ENCODE measurements at regions not wholly inside any gene's neighbourhood (a gene's known extent, or its start where the extent isn't known, plus 50 kb on each side); places are given as distances from the start of the nearest gene placed in this dataset.
"Not testable (repeated sequence)": the region's sequence is repeated elsewhere in the genome, so short reads cannot be mapped to it uniquely, and the experiment has no call there.

- not testable (repeated sequence) for H3K14ac ChIP-seq (ENCODE audit: low read length); H2BK120ac ChIP-seq (ENCODE audit: low read depth, low read length); H3K4me1 ChIP-seq (ENCODE audit: control insufficient read depth in 2 of 2, insufficient read depth in 1 of 2, low read depth in 1 of 2, low read length in 2 of 2); H3K9ac ChIP-seq (ENCODE audit: low read depth, low read length, poor library complexity); H3K9me3 ChIP-seq (replicated peaks in 1 of 2; ENCODE audit: control insufficient read depth in 2 of 2, insufficient read depth in 1 of 2, low read depth in 1 of 2, low read length in 2 of 2); H2BK12ac ChIP-seq (ENCODE audit: low read length); H2BK5ac ChIP-seq (ENCODE audit: low read length); H2AK5ac ChIP-seq (ENCODE audit: low read depth, low read length); H3K23ac ChIP-seq (ENCODE audit: low read depth, low read length, poor library complexity); H2BK15ac ChIP-seq (ENCODE audit: low read length); H2AFZ ChIP-seq (ENCODE audit: low read length); H3K4me2 ChIP-seq (ENCODE audit: insufficient read depth, low read length, poor library complexity, severe bottlenecking); DNase-seq (ENCODE audit: low spot score); H3K18ac ChIP-seq (ENCODE audit: low read length); H4K8ac ChIP-seq (ENCODE audit: low read depth, low read length); H3K4me3 ChIP-seq (ENCODE audit: low read length in 2 of 2); H3K36me3 ChIP-seq (replicated peaks in 1 of 2; ENCODE audit: control insufficient read depth in 2 of 2, insufficient read depth in 2 of 2, low read length in 2 of 2); H3K4ac ChIP-seq (ENCODE audit: low read length); H4K91ac ChIP-seq (ENCODE audit: low read depth, low read length, poor library complexity); H3K79me1 ChIP-seq (ENCODE audit: low read depth, low read length); H3K27ac ChIP-seq (replicated peaks; ENCODE audit: low read length)
- H3K27me3 ChIP-seq (ENCODE audit: control insufficient read depth in 3 of 3, insufficient read depth in 3 of 3, low read depth in 1 of 3, low read length in 3 of 3), result peaks cover 0 to 17% (median 0%) of the 10 kb centered on the region in 3 experiments
- WGBS, 2 donors (ENCODE audit: extremely low coverage in 2 of 2, insufficient read length in 2 of 2, insufficient replicate concordance in 1 of 2), result no CpG with 5 or more reads among the region's 3 CpGs
Measured at GRCh38 chr9:138179671-138180070, 302.1 kb downstream of the CACNA1B start.

GRCh38 chr9:138181963-138182362, 304.4 kb downstream of the CACNA1B start:
- H2BK120ac ChIP-seq (ENCODE audit: low read depth, low read length); H4K91ac ChIP-seq (ENCODE audit: low read depth, low read length, poor library complexity); H3K36me3 ChIP-seq (replicated peaks in 1 of 2; ENCODE audit: control insufficient read depth in 2 of 2, insufficient read depth in 2 of 2, low read length in 2 of 2); H2BK5ac ChIP-seq (ENCODE audit: low read length); H3K4ac ChIP-seq (ENCODE audit: low read length); H3K4me1 ChIP-seq (ENCODE audit: control insufficient read depth in 2 of 2, insufficient read depth in 1 of 2, low read depth in 1 of 2, low read length in 2 of 2); H3K79me1 ChIP-seq (ENCODE audit: low read depth, low read length); H3K4me3 ChIP-seq (ENCODE audit: low read length in 2 of 2); H2BK12ac ChIP-seq (ENCODE audit: low read length); H2AK5ac ChIP-seq (ENCODE audit: low read depth, low read length); H2AFZ ChIP-seq (ENCODE audit: low read length); H3K23ac ChIP-seq (ENCODE audit: low read depth, low read length, poor library complexity); H3K14ac ChIP-seq (ENCODE audit: low read length); H3K27ac ChIP-seq (replicated peaks; ENCODE audit: low read length); H3K9me3 ChIP-seq (replicated peaks in 1 of 2; ENCODE audit: control insufficient read depth in 2 of 2, insufficient read depth in 1 of 2, low read depth in 1 of 2, low read length in 2 of 2); H3K4me2 ChIP-seq (ENCODE audit: insufficient read depth, low read length, poor library complexity, severe bottlenecking); H2BK15ac ChIP-seq (ENCODE audit: low read length); DNase-seq (ENCODE audit: low spot score); H4K8ac ChIP-seq (ENCODE audit: low read depth, low read length); H3K18ac ChIP-seq (ENCODE audit: low read length); H3K9ac ChIP-seq (ENCODE audit: low read depth, low read length, poor library complexity): not testable (repeated sequence)
- H3K27me3 ChIP-seq (ENCODE audit: control insufficient read depth in 3 of 3, insufficient read depth in 3 of 3, low read depth in 1 of 3, low read length in 3 of 3), result peaks cover 0 to 17% (median 0%) of the 10 kb centered on the region in 3 experiments
- WGBS, 2 donors (ENCODE audit: extremely low coverage in 2 of 2, insufficient read length in 2 of 2, insufficient replicate concordance in 1 of 2), result no CpG with 5 or more reads among the region's 1 CpG

- H2BK12ac ChIP-seq (ENCODE audit: low read length), result not testable (repeated sequence)
Measured at GRCh38 chr9:138197156-138197555, 319.6 kb downstream of the CACNA1B start.

GRCh38 chr9:138198963-138199362, 321.4 kb downstream of the CACNA1B start:
- H2AFZ ChIP-seq (ENCODE audit: low read length); H3K14ac ChIP-seq (ENCODE audit: low read length); H3K9me3 ChIP-seq (replicated peaks in 1 of 2; ENCODE audit: control insufficient read depth in 2 of 2, insufficient read depth in 1 of 2, low read depth in 1 of 2, low read length in 2 of 2); H3K27me3 ChIP-seq (ENCODE audit: control insufficient read depth in 3 of 3, insufficient read depth in 3 of 3, low read depth in 1 of 3, low read length in 3 of 3); H3K36me3 ChIP-seq (replicated peaks in 1 of 2; ENCODE audit: control insufficient read depth in 2 of 2, insufficient read depth in 2 of 2, low read length in 2 of 2); H3K4me2 ChIP-seq (ENCODE audit: insufficient read depth, low read length, poor library complexity, severe bottlenecking); H4K8ac ChIP-seq (ENCODE audit: low read depth, low read length); H3K79me1 ChIP-seq (ENCODE audit: low read depth, low read length); H3K4ac ChIP-seq (ENCODE audit: low read length); DNase-seq (ENCODE audit: low spot score); H3K27ac ChIP-seq (replicated peaks; ENCODE audit: low read length); H2BK5ac ChIP-seq (ENCODE audit: low read length); H2BK12ac ChIP-seq (ENCODE audit: low read length); H2BK15ac ChIP-seq (ENCODE audit: low read length); H3K9ac ChIP-seq (ENCODE audit: low read depth, low read length, poor library complexity); H2BK120ac ChIP-seq (ENCODE audit: low read depth, low read length); H2AK5ac ChIP-seq (ENCODE audit: low read depth, low read length); H3K18ac ChIP-seq (ENCODE audit: low read length); H3K4me3 ChIP-seq (ENCODE audit: low read length in 2 of 2); H4K91ac ChIP-seq (ENCODE audit: low read depth, low read length, poor library complexity); H3K23ac ChIP-seq (ENCODE audit: low read depth, low read length, poor library complexity); H3K4me1 ChIP-seq (ENCODE audit: control insufficient read depth in 2 of 2, insufficient read depth in 1 of 2, low read depth in 1 of 2, low read length in 2 of 2): not testable (repeated sequence)
- WGBS, 2 donors (ENCODE audit: extremely low coverage in 2 of 2, insufficient read length in 2 of 2, insufficient replicate concordance in 1 of 2), result no CpG with 5 or more reads among the region's 1 CpG

More at GRCh38 chr9:138197156-138197555, 319.6 kb downstream of the CACNA1B start:
- H3K18ac ChIP-seq (ENCODE audit: low read length); DNase-seq (ENCODE audit: low spot score); H4K8ac ChIP-seq (ENCODE audit: low read depth, low read length); H2BK120ac ChIP-seq (ENCODE audit: low read depth, low read length); H3K9ac ChIP-seq (ENCODE audit: low read depth, low read length, poor library complexity); H3K36me3 ChIP-seq (replicated peaks in 1 of 2; ENCODE audit: control insufficient read depth in 2 of 2, insufficient read depth in 2 of 2, low read length in 2 of 2); H4K91ac ChIP-seq (ENCODE audit: low read depth, low read length, poor library complexity); H3K23ac ChIP-seq (ENCODE audit: low read depth, low read length, poor library complexity); H3K14ac ChIP-seq (ENCODE audit: low read length); H3K27me3 ChIP-seq (ENCODE audit: control insufficient read depth in 3 of 3, insufficient read depth in 3 of 3, low read depth in 1 of 3, low read length in 3 of 3); H3K9me3 ChIP-seq (replicated peaks in 1 of 2; ENCODE audit: control insufficient read depth in 2 of 2, insufficient read depth in 1 of 2, low read depth in 1 of 2, low read length in 2 of 2); H2BK15ac ChIP-seq (ENCODE audit: low read length); H3K4ac ChIP-seq (ENCODE audit: low read length); H3K4me1 ChIP-seq (ENCODE audit: control insufficient read depth in 2 of 2, insufficient read depth in 1 of 2, low read depth in 1 of 2, low read length in 2 of 2); H2AK5ac ChIP-seq (ENCODE audit: low read depth, low read length); H3K79me1 ChIP-seq (ENCODE audit: low read depth, low read length); H3K4me3 ChIP-seq (ENCODE audit: low read length in 2 of 2); H2BK5ac ChIP-seq (ENCODE audit: low read length); H2AFZ ChIP-seq (ENCODE audit: low read length); H3K27ac ChIP-seq (replicated peaks; ENCODE audit: low read length); H3K4me2 ChIP-seq (ENCODE audit: insufficient read depth, low read length, poor library complexity, severe bottlenecking): not testable (repeated sequence)
- no CpG with 5 or more reads among the region's 9 CpGs for WGBS, 2 donors (ENCODE audit: extremely low coverage in 2 of 2, insufficient read length in 2 of 2, insufficient replicate concordance in 1 of 2)
